A673 (cell line): ENCODE measurements at regions not wholly inside any gene's neighbourhood (a gene's known extent, or its start where the extent isn't known, plus 50 kb on each side); places are given as distances from the start of the nearest gene placed in this dataset.

Source experiments
- BruUV-seq: library from RNA; stranded (reverse); fragments of 400-500 nt; replicated peaks from 2 replicates; lab custom pipeline; 2021; lab: Mats Ljungman, UMichigan
- CTCF ChIA-PET: fragments of 300-600 bp; sonication (Branson Sonifier 250); formaldehyde crosslinking; loops from one replicate; lab custom pipeline; 2022; ENCODE audit warnings: antibody characterized with exemption; lab: Charles Lee
- POLR2A ChIA-PET: fragments of 300-600 bp; sonication (Branson Sonifier 250); formaldehyde crosslinking; loops from one replicate; lab custom pipeline; 2022; ENCODE audit warnings: antibody characterized with exemption; ENCODE audit not compliant: low non-redundant PET; lab: Charles Lee
- DNase-seq: peaks from one replicate; pipeline ENCODE4 v3.0.0-alpha.2; 2015; ENCODE audit warnings: low spot score
- H3K27ac ChIP-seq: fragments of 200-600 bp; sonication (generic); 2 replicates; pipeline ENCODE4 v1.5.1; 2016; ENCODE audit warnings: mixed run types, low read depth, mild to moderate bottlenecking, mixed read lengths, antibody characterized with exemption, low read length; ENCODE audit not compliant: poor library complexity, severe bottlenecking
- H3K27me3 ChIP-seq: fragments of 200-600 bp; sonication (generic); replicated peaks from 2 replicates; pipeline ENCODE4 v1.6.1; 2017; ENCODE audit warnings: mixed run types, low read depth, mild to moderate bottlenecking, mixed read lengths, antibody characterized with exemption, low read length; ENCODE audit not compliant: insufficient read depth, poor library complexity
- H3K36me3 ChIP-seq: fragments of 200-600 bp; sonication (generic); 2 replicates; pipeline ENCODE4 v1.6.1; 2016; ENCODE audit warnings: mixed run types, mild to moderate bottlenecking, mixed read lengths, antibody characterized with exemption, low read length; ENCODE audit not compliant: insufficient read depth, poor library complexity, severe bottlenecking
- H3K4me1 ChIP-seq: fragments of 200-600 bp; sonication (generic); 2 replicates; pipeline ENCODE4 v1.6.1; 2017; ENCODE audit warnings: mixed run types, mild to moderate bottlenecking, mixed read lengths, antibody characterized with exemption, low read length; ENCODE audit not compliant: insufficient read depth, poor library complexity, severe bottlenecking
- H3K4me3 ChIP-seq: fragments of 200-600 bp; sonication (generic); 2 replicates; pipeline ENCODE4 v1.5.1; 2016; ENCODE audit warnings: low read depth, mixed run types, mild to moderate bottlenecking, mixed read lengths, low read length; ENCODE audit not compliant: poor library complexity, severe bottlenecking
- H3K9me3 ChIP-seq: fragments of 200-600 bp; sonication (generic); 2 replicates; pipeline ENCODE4 v1.6.1; 2016; ENCODE audit warnings: mixed run types, low read depth, mild to moderate bottlenecking, mixed read lengths, antibody characterized with exemption, low read length; ENCODE audit not compliant: poor library complexity, severe bottlenecking
- EZH2 ChIP-seq: fragments of 200-600 bp; sonication (generic); IDR thresholded peaks from 2 replicates; pipeline ENCODE4 v1.6.1; 2017; ENCODE audit warnings: borderline replicate concordance, low read depth, mild to moderate bottlenecking, mixed read lengths, antibody characterized with exemption, low read length; ENCODE audit not compliant: poor library complexity, severe bottlenecking
- intact Hi-C: fragments of 100-400 bp; cut with micrococcal nuclease; formaldehyde crosslinking; loops from one replicate; pipeline ENCODE4 v1.10.0; 2022; ENCODE audit not compliant: unreplicated experiment
- TF ChIP-seq, protein P1 (sequence below): fragments of 300-800, 200-600 bp; sonication (generic); conservative IDR thresholded peaks from 2 replicates; pipeline ENCODE4 v1.5.1; 2017; ENCODE audit warnings: low read depth, mild to moderate bottlenecking, antibody characterized with exemption, low read length, moderate library complexity, mixed read lengths

DNA sequence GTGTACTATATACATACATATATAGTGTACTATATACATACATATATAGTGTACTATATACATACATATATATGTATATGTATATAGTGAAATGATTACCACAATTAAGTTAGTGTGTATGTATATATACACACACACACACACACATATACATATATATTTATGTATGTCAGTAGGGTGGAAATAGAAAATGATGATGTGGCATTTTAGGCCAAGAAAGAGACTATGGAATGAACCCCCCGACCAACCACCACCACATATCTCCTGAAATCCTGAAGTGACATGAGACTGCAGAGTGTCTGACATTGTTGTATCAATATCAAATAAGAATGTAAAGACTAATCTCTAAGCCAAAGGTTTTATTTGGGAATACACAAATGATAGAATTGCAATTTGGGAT lies 107.6 kb downstream of the RFC3 start:
- BruUV-seq = no TSS peak

DNA sequence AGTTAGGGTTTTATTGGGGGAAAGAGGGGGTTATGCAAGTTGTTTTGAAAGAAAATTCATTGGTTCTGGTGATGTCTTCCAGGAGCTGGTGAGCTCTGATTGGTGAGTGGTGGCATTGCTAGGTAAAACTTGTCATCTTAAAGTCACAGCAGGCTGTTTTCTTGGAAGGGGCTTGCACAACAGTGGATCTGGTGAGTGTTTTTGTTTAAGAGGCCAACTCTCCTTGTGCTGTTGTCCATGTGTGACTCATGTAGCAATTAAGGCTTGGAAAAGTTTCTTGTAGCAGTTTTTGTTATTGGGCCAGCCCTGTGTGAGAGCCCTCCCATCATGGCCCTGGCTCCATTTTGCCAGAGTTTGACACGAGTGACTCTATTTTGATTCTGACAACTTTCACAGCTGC lies 109.4 kb downstream of the RFC3 start:
- TF ChIP-seq, protein P1, sequence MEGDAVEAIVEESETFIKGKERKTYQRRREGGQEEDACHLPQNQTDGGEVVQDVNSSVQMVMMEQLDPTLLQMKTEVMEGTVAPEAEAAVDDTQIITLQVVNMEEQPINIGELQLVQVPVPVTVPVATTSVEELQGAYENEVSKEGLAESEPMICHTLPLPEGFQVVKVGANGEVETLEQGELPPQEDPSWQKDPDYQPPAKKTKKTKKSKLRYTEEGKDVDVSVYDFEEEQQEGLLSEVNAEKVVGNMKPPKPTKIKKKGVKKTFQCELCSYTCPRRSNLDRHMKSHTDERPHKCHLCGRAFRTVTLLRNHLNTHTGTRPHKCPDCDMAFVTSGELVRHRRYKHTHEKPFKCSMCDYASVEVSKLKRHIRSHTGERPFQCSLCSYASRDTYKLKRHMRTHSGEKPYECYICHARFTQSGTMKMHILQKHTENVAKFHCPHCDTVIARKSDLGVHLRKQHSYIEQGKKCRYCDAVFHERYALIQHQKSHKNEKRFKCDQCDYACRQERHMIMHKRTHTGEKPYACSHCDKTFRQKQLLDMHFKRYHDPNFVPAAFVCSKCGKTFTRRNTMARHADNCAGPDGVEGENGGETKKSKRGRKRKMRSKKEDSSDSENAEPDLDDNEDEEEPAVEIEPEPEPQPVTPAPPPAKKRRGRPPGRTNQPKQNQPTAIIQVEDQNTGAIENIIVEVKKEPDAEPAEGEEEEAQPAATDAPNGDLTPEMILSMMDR = no peak
- no peak for TF ChIP-seq EZH2
- intact Hi-C loops = no loop called here
- CTCF ChIA-PET = no interaction called here
- H3K27me3 ChIP-seq = no peaks in the 10 kb centered on the region
- H3K36me3 ChIP-seq = no peaks in the 10 kb centered on the region
- H3K4me1 ChIP-seq = no peaks in the 10 kb centered on the region
- BruUV-seq = no TSS peak
- POLR2A ChIA-PET = no interaction called here
- no peaks in the 10 kb centered on the region for H3K9me3 ChIP-seq
- no peak overlapping the region for H3K27ac ChIP-seq
- no peak overlapping the region for H3K4me3 ChIP-seq
- peak; percentile 44 for DNase-seq

More for the DNA sequence above, 107.6 kb downstream of the RFC3 start:
- Histone ChIP-seq H3K4me1 (no peaks in the 10 kb centered on the region), H3K27me3 (no peaks in the 10 kb centered on the region), H3K9me3 (no peaks in the 10 kb centered on the region), H3K4me3 (no peak overlapping the region), H3K27ac (no peak overlapping the region), H3K36me3 (no peaks in the 10 kb centered on the region)
- intact Hi-C loops = no loop called here
- no peak for DNase-seq
- CTCF ChIA-PET = no interaction called here
- POLR2A ChIA-PET = no interaction called here
- TF ChIP-seq, protein P1 = no peak
- TF ChIP-seq EZH2 = no peak

DNA sequence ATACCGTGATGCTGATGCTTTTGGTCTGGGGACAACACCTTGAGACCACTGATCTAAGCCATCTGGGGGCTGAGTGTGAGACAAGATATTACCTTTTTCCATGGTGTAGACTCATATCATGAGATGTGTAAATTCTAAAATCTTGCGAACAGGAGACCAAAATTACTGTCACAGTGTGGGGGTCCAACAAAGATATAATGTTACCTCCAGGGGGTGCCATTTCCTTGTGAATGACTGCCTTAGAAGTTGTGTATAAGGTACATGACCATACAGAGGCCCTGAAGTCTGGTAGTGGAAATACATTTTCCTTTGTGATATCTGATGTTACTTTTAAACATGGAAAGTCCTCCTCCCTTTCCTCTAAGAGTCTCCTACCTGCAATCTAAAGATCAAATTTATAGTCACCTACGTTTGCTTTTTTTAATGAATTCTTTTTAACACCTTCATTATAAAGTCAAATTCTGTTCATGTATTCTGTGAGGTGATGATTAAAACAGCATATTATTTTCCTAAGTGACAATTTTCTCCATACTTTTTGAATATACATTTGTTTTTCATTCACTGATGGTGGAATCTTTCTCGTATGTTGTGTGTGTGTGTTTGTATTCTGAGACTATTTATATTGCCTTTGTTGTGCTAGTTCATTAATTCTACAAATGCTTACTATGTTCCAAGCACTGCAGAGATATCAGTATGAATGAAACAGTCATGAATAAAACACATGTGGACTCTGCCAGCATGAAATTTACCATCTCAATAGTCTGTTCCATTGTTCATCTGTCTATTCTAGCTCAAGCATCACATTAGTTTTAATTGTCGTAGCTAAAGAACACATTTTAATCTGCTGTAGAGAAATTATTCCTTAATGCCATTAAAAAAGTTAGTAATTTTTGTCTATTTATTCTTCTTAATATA lies 113.7 kb downstream of the RFC3 start:
- intact Hi-C loops = loop anchor here (2.0 to 5.0 kb wide), 3 partner anchors 146 to 1233 kb away; no protein-coding TSS in a partner anchor
- ChIA-PET CTCF (no interaction called here), POLR2A (no interaction called here)
- Histone ChIP-seq H3K9me3 (no peaks in the 10 kb centered on the region), H3K27me3 (no peaks in the 10 kb centered on the region), H3K27ac (no peak overlapping the region), H3K36me3 (no peaks in the 10 kb centered on the region), H3K4me1 (no peaks in the 10 kb centered on the region), H3K4me3 (no peak overlapping the region)
- no peak for TF ChIP-seq EZH2
- TF ChIP-seq, protein P1 = peak; percentile 60
- peak; percentile 60 for DNase-seq
- BruUV-seq = no TSS peak
